GM19025 (cell line): ENCODE measurements at regions not wholly inside any gene's neighbourhood (a gene's known extent, or its start where the extent isn't known, plus 50 kb on each side); places are given as distances from the start of the nearest gene placed in this dataset.

Experiments
- ATAC-seq: cut with Tn5 transposase; IDR thresholded peaks from one replicate; pipeline ENCODE4 v1.9.1; 2021; ENCODE audit warnings: mild to moderate bottlenecking, low read depth, moderate library complexity; ENCODE audit not compliant: unreplicated experiment

GRCh38 chr2:21326152-21326551, 202.4 kb downstream of the TDRD15 start:
- ATAC-seq: no peak

DNA sequence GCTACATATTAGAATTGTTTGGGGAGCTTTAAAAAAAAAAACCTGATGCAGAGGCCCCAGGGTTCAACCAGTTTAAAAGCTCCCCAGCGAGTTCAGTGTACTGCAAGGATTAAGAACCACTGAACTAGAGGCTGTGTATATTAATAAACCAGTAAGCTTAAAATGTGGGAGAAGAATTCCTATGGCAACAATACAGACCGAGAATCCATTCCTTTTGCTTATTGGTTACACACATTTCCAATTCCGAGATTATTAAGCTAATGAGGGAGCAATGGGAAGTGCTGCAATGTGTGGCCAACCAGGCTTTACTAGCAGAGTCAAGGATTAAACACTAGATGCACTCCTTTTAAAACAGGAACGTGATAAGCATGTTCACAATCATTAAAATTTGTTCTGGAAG, 204.4 kb downstream of the TDRD15 start:
- ATAC-seq: no peak

DNA sequence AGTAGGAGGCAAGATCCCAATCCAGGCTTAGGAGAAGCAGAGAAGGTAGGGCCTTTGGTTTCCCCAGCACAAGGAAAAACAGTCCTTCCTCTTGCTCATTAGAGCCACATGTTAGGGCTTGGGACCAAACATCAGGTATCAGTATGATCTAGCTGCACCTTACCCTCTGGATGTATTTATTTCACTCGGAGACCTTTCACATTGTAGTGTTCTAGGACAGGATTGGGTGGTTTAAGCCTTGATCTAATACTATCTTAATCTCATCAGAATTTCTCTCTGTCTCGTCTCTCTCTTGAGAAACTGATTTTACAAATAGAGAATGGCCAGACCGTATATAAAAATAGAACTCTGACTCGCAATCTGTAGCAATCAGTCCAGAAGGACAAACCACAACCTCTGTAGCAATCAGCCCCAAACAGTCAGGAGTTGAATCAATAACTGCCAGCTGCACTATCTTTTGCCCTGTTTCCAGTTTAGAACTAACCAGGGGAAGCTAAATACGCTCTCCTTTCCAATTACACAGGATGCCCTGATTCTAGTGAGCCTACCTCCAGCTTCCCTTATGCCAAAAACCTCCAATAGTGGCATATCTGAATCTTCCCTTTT, 207.1 kb downstream of the TDRD15 start:
- no peak for ATAC-seq

GRCh38 chr2:21331625-21332370, 208.0 kb downstream of the TDRD15 start:
- no peak for ATAC-seq

DNA sequence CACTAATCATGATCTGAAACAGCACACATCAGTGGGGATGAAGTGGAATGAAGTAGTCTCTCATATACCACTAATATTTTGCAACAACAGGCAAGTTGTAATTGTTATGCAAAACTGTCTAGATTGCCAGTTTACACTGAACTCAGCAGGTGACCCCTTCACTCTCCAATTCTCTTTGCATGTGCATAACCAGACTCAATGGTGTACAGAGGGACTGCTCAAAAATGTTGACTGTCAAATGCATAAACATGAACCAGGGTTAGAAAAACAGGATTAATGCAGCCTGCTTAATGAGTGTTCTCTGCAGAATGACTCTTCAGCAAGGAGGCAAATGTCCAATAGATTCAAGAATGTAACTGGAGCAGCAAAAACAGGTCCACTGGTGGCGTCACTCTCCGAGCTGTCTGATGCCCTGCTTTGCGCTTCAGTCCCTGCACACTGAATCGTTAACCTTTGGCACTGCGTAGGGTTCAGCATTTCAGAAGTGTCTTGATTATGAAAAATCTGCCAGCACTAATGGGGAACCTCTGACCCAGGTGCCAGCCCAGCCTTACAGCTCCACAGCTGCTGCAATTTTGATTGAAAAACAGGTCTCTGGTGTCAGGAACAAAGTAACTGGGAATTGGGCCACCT, 209.3 kb downstream of the TDRD15 start:
- no peak for ATAC-seq

- no peak for ATAC-seq
These were observed 209.9 kb downstream of the TDRD15 start for GRCh38 chr2:21333684-21334083.

- no peak for ATAC-seq
These were observed 223.2 kb downstream of the TDRD15 start for GRCh38 chr2:21346984-21347383.

DNA sequence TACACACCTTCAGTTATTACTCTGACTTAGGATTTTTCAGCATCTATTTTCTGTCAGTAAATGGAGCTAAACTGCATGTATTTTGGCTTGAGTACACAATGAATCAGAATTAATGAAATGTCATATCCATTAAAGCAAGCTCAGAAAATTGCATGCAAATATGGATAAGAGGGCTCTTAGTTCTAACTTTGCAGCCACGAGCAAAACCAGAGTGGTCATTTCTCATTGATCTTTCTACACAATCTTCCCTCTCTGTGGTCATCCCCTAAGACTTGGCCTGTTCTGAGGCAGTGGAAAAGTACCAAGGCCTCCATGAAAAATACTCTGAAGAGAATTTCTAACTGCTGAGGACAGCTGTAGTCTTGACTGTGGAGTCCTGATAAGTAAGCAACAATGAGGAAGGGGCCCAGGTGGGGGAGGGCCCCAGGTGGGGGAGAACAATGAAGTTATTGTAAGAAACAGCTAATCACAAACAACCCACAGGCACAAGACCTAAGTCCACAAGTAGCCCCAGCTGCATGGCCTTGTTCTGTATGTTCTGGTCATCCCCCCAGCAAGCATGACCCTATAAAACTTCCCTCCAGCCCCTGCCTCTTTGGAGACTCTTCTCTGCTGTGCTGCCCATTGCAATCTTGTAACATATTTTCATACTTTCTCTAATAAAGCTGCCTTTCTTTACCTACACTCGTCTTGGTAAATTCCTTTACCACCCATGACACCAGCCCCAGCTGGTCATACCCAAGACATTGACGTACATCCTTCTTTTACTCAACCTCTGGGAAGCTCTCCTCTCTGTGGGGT, 230.3 kb downstream of the TDRD15 start:
- ATAC-seq: no peak

- no peak for ATAC-seq
These were observed 232.5 kb downstream of the TDRD15 start for GRCh38 chr2:21356086-21356856.

DNA sequence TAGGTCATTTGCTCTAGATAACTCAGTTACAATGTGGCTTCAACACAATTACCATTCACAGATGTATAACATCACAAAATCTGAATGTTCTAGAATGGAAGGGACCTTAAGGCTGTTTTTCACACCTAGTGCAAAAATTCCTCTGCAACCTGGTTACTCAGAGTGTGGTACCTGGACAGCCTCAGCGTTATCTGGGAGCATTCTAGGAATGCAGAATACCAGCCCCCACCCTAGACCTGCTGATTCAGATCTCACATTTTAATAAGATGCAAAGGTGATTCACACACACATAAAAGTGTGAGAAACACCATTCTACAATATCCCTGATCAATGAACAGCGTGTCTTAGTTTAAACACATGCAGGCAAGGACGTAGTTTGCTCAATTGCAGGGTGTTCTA, 233.1 kb downstream of the TDRD15 start:
- no peak for ATAC-seq

DNA sequence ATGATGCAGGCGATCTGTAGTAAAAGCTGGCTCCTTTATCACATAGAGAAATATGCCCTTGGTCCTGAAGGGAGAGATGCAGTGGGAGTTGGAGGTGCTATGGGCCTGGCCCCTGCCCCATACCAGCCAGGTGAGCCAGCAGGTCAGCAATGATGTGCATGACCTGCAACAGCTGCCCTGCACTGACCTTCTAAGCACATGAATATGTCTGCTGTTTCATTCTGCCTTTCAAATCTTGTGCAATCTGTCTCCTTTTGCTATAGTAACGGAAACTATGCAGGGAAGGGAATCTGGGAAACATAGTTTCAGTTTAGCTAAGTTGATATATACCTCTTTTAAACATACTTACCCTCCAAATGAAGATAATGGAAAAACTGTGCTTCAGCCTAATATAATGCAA, 235.2 kb downstream of the TDRD15 start:
- no peak for ATAC-seq

- no peak for ATAC-seq
These were observed 237.6 kb downstream of the TDRD15 start for GRCh38 chr2:21361384-21361783.

DNA sequence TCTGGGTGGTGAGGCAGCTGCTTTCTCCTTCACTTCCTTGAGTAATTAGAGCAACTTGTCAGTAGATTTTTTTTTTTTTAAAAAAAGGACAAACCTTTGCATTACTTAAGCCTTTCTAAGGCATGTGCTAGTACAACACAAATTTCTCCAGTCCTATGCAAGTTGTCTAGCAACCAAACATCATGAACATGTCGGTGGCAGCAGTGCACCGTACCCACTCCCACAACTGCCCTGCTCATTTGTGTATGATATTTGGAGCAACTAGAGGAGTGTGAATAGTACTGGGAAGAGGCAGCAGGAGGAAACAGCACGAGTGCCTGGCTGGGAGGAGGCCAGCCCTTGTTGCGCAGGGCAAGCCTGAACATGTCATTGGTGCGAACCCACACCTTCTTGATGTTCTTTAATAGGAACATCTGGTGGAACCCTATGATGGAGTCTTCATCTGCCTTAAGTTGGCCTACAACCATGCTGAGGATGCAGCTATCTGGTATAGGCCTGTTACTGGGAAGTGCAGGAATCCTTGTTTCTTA, 238.3 kb downstream of the TDRD15 start:
- ATAC-seq: no peak

- no peak for ATAC-seq
These were observed 239.6 kb downstream of the TDRD15 start for GRCh38 chr2:21363364-21363763.

DNA sequence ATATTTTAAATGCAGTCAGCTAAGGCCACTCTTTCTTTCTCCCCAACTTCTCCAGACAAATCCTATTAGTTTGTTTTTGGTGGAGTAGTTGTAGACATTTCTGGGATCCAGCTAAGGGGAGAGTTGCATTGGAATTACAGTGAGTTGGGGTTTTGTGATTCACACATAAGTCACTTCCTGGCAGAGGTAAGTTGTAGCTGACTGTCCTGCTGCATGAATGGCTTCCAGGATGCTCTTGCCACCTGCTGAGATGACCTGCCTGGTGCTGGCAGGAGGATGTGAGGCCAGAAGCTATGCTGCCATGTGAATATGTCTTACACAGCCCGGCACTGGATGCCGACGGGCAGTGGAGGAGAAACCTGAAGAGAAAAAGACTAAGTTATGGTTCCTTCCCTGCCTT, 243.7 kb downstream of the TDRD15 start:
- ATAC-seq: no peak

GRCh38 chr2:21369787-21370186, 246.0 kb downstream of the TDRD15 start:
- no peak for ATAC-seq

GRCh38 chr2:21371499-21372003, 247.8 kb downstream of the TDRD15 start:
- no peak for ATAC-seq

DNA sequence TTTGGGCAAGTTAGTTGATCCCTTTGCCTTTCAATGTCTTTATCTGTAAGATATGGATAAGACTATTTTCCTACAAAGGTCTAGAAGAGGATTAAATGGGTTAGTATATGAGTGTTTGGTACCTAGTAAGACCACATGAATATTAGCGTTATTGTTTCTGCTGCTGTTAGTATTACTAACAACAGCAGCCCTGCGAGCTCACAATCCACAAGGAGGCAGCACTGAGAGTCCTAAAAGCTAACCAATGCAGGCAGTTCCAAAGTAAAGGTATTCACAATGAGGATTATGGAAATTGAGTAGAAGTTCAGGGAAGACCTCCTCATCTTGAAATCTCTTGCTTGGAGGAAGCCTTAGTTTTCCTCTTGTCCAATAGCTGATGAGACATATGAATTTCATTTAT, 248.9 kb downstream of the TDRD15 start:
- ATAC-seq: no peak

GRCh38 chr2:21376864-21377263, 253.1 kb downstream of the TDRD15 start:
- no peak for ATAC-seq

DNA sequence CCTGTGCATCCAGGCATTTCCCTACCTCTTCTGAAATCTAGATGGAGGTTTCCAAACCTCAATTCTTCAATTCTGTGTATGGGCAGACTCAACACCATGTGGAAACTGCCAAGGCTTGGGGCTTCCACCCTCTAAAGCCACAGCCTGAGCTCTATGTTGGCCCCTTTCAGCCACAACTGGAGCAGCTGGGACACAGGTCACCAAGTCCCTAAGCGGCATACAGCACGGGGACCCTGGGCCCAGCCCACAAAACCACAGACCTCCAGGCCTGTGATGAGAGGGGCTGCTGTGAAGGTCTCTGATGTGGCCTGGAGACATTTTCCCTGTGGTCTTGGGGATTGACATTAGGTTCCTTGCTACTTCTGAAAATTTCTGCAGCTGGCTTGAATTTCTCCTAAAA, 255.4 kb downstream of the TDRD15 start:
- ATAC-seq: no peak
